ENCODE measurements at regions not wholly inside any gene's neighbourhood (a gene's known extent, or its start where the extent isn't known, plus 50 kb on each side); places are given as distances from the start of the nearest gene placed in this dataset.
"Not testable (repeated sequence)": the region's sequence is repeated elsewhere in the genome, so short reads cannot be mapped to it uniquely, and the experiment has no call there.

GRCh38 chr6:22214314-22214713 is 82.5 kb downstream of the PRL start:
- ChIA-PET CTCF (no interaction called here), POLR2A (no interaction called here)
- Histone ChIP-seq H3K27me3 (ENCODE audit: control insufficient read depth in 2 of 2, insufficient read depth in 2 of 2, low read length in 2 of 2) (no peaks in the 10 kb centered on the region), H3K9me1 (replicated peaks; ENCODE audit: control insufficient read depth, extremely low read depth, insufficient read depth, low read length) (no peaks in the 10 kb centered on the region), H3K27ac (ENCODE audit: insufficient read depth, low read depth, low read length) (no peak overlapping the region), H3K79me2 (ENCODE audit: control insufficient read depth, insufficient read depth, low read length) (no peaks in the 10 kb centered on the region), H3K9me3 (replicated peaks; ENCODE audit: control insufficient read depth, insufficient read depth, low read length) (no peaks in the 10 kb centered on the region), H3K36me3 (ENCODE audit: control insufficient read depth in 2 of 2, extremely low read depth in 1 of 2, insufficient read depth in 2 of 2, low read length in 2 of 2) (no peaks in the 10 kb centered on the region), H3K9ac (replicated peaks; ENCODE audit: extremely low read depth, insufficient read depth, low read length) (no peak overlapping the region), H3K4me3 (replicated peaks in 1 of 3; ENCODE audit: insufficient read depth in 1 of 3, low read depth in 1 of 3, low read length in 3 of 3) (no peak overlapping the region), H3K4me1 (ENCODE audit: control insufficient read depth, extremely low read depth, insufficient read depth, low read length) (no peaks in the 10 kb centered on the region), H2AFZ (ENCODE audit: low read depth, low read length) (no peak overlapping the region), H3K4me2 (ENCODE audit: insufficient read depth, low read length) (no peak overlapping the region), H4K20me1 (replicated peaks; ENCODE audit: control insufficient read depth, extremely low read depth, insufficient read depth, low read length) (no peaks in the 10 kb centered on the region)
- FAIRE-seq: no peak
- no peak for DNase-seq (ENCODE audit: low read depth, low spot score)
- BruUV-seq (replicated peaks): no TSS peak
- intact Hi-C loops (cut with micrococcal nuclease) (no loop called here), dilution Hi-C loops (cut with MboI; ENCODE audit: extremely low pct_ligation_motif_present, low sequenced_read_pairs) (no loop called here)
- no peak for TF ChIP-seq JUN (IDR thresholded peaks at IDR 0.05; ENCODE audit: borderline replicate concordance, insufficient read depth, insufficient read length, low read depth)

DNA sequence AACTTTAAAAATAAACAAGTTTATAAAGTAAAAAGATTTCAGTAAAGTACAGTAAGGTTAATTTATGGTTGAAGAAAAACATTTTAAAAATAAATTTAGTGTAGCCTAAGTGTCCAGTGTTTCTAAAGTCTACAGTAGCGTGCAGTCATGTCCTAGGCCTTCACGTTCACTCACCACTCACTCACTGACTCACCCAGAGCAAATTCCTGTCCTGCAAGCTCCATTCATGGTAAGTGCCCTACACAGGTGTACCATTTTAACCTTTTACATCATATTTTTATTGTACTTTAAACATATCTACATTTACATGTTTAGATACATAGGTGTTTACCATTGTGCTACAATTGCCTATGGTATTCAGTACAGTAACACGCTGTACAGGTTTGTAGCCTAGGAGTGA is 81.4 kb downstream of the PRL start:
- H3K27ac ChIP-seq (ENCODE audit: insufficient read depth, low read depth, low read length); dilution Hi-C loops (cut with MboI; ENCODE audit: extremely low pct_ligation_motif_present, low sequenced_read_pairs); H3K4me3 ChIP-seq (replicated peaks in 1 of 3; ENCODE audit: insufficient read depth in 1 of 3, low read depth in 1 of 3, low read length in 3 of 3); H3K9me1 ChIP-seq (replicated peaks; ENCODE audit: control insufficient read depth, extremely low read depth, insufficient read depth, low read length); H4K20me1 ChIP-seq (replicated peaks; ENCODE audit: control insufficient read depth, extremely low read depth, insufficient read depth, low read length); H3K9ac ChIP-seq (replicated peaks; ENCODE audit: extremely low read depth, insufficient read depth, low read length); H3K36me3 ChIP-seq (ENCODE audit: control insufficient read depth in 2 of 2, extremely low read depth in 1 of 2, insufficient read depth in 2 of 2, low read length in 2 of 2); BruUV-seq (replicated peaks); POLR2A ChIA-PET; H3K4me2 ChIP-seq (ENCODE audit: insufficient read depth, low read length); H2AFZ ChIP-seq (ENCODE audit: low read depth, low read length); H3K9me3 ChIP-seq (replicated peaks; ENCODE audit: control insufficient read depth, insufficient read depth, low read length); intact Hi-C loops (cut with micrococcal nuclease); DNase-seq (ENCODE audit: low read depth, low spot score); H3K79me2 ChIP-seq (ENCODE audit: control insufficient read depth, insufficient read depth, low read length); H3K4me1 ChIP-seq (ENCODE audit: control insufficient read depth, extremely low read depth, insufficient read depth, low read length); H3K27me3 ChIP-seq (ENCODE audit: control insufficient read depth in 2 of 2, insufficient read depth in 2 of 2, low read length in 2 of 2): not testable (repeated sequence)
- peak; percentile 64 for FAIRE-seq
- CTCF ChIA-PET: interaction anchor here (1.0 kb wide), 1 partner anchor 1230 kb away, joined by 3 read pairs; no protein-coding TSS in a partner anchor

- no peaks in the 10 kb centered on the region for H3K79me2 ChIP-seq (ENCODE audit: control insufficient read depth, insufficient read depth, low read length)
- H3K27ac ChIP-seq (ENCODE audit: insufficient read depth, low read depth, low read length): no peak overlapping the region
- H3K36me3 ChIP-seq (ENCODE audit: control insufficient read depth in 2 of 2, extremely low read depth in 1 of 2, insufficient read depth in 2 of 2, low read length in 2 of 2): no peaks in the 10 kb centered on the region
- POLR2A ChIA-PET: interaction anchor here (0.6 kb wide), 1 partner anchor 625 kb away, joined by 3 read pairs; no protein-coding TSS in a partner anchor
- no peaks in the 10 kb centered on the region for H3K27me3 ChIP-seq (ENCODE audit: control insufficient read depth in 2 of 2, insufficient read depth in 2 of 2, low read length in 2 of 2)
- no peak overlapping the region for H3K4me2 ChIP-seq (ENCODE audit: insufficient read depth, low read length)
- H3K9me3 ChIP-seq (replicated peaks; ENCODE audit: control insufficient read depth, insufficient read depth, low read length): no peaks in the 10 kb centered on the region
- TF ChIP-seq JUN (IDR thresholded peaks at IDR 0.05; ENCODE audit: borderline replicate concordance, insufficient read depth, insufficient read length, low read depth): no peak
- no peak for TF ChIP-seq EZH2 (IDR thresholded peaks at IDR 0.05; ENCODE audit: borderline replicate concordance, low read depth, low read length, severe bottlenecking)
- TF ChIP-seq, protein P1, sequence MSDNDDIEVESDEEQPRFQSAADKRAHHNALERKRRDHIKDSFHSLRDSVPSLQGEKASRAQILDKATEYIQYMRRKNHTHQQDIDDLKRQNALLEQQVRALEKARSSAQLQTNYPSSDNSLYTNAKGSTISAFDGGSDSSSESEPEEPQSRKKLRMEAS (IDR thresholded peaks at IDR 0.05; ENCODE audit: insufficient read depth, insufficient read length): no peak
- no peak for TF ChIP-seq POLR2AphosphoS5 (IDR thresholded peaks at IDR 0.05; ENCODE audit: insufficient read depth, low read depth, low read length)
- TF ChIP-seq FOS (IDR thresholded peaks at IDR 0.05; ENCODE audit: borderline replicate concordance, insufficient read depth, low read length): no peak
- TF ChIP-seq, protein P2, sequence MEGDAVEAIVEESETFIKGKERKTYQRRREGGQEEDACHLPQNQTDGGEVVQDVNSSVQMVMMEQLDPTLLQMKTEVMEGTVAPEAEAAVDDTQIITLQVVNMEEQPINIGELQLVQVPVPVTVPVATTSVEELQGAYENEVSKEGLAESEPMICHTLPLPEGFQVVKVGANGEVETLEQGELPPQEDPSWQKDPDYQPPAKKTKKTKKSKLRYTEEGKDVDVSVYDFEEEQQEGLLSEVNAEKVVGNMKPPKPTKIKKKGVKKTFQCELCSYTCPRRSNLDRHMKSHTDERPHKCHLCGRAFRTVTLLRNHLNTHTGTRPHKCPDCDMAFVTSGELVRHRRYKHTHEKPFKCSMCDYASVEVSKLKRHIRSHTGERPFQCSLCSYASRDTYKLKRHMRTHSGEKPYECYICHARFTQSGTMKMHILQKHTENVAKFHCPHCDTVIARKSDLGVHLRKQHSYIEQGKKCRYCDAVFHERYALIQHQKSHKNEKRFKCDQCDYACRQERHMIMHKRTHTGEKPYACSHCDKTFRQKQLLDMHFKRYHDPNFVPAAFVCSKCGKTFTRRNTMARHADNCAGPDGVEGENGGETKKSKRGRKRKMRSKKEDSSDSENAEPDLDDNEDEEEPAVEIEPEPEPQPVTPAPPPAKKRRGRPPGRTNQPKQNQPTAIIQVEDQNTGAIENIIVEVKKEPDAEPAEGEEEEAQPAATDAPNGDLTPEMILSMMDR (IDR thresholded peaks at IDR 0.05; ENCODE audit: extremely low read depth in 1 of 2, insufficient read depth in 1 of 2, low read depth in 1 of 2, low read length in 2 of 2): no peak
- no peak for TF ChIP-seq GATA2 (IDR thresholded peaks at IDR 0.05; ENCODE audit: insufficient read depth, insufficient read length, low read depth, low read length)
- no TSS peak for BruUV-seq (replicated peaks)
- H3K9me1 ChIP-seq (replicated peaks; ENCODE audit: control insufficient read depth, extremely low read depth, insufficient read depth, low read length): no peaks in the 10 kb centered on the region
- no peak overlapping the region for H3K4me3 ChIP-seq (replicated peaks in 1 of 3; ENCODE audit: insufficient read depth in 1 of 3, low read depth in 1 of 3, low read length in 3 of 3)
- intact Hi-C loops (cut with micrococcal nuclease): no loop called here
- CTCF ChIA-PET: no interaction called here
- no peaks in the 10 kb centered on the region for H4K20me1 ChIP-seq (replicated peaks; ENCODE audit: control insufficient read depth, extremely low read depth, insufficient read depth, low read length)
- DNase-seq (ENCODE audit: low read depth, low spot score) (no peak), FAIRE-seq (no peak)
- no peak overlapping the region for H3K9ac ChIP-seq (replicated peaks; ENCODE audit: extremely low read depth, insufficient read depth, low read length)
- H3K4me1 ChIP-seq (ENCODE audit: control insufficient read depth, extremely low read depth, insufficient read depth, low read length): no peaks in the 10 kb centered on the region
- no peak overlapping the region for H2AFZ ChIP-seq (ENCODE audit: low read depth, low read length)
- dilution Hi-C loops (cut with MboI; ENCODE audit: extremely low pct_ligation_motif_present, low sequenced_read_pairs): no loop called here
Measured at GRCh38 chr6:22218410-22218809, 78.4 kb downstream of the PRL start.

All from endothelial cell of umbilical vein (primary cell).